SU-DHL-6 (cell line): ENCODE measurements at regions not wholly inside any gene's neighbourhood (a gene's known extent, or its start where the extent isn't known, plus 50 kb on each side); places are given as distances from the start of the nearest gene placed in this dataset.

Experiments
- CTCF ChIP-seq: fragments of 200-600 bp; sonication (generic); IDR thresholded peaks from one replicate; pipeline ENCODE4 v1.5.1; 2017; ENCODE audit warnings: antibody characterized with exemption, mild to moderate bottlenecking, low read length, moderate library complexity; ENCODE audit not compliant: insufficient read depth, poor library complexity, severe bottlenecking
- EZH2phosphoT487 ChIP-seq: fragments of 200-600 bp; sonication (generic), shearing (Covaris generic); conservative IDR thresholded peaks from 2 replicates; pipeline ENCODE4 v1.6.1; 2018; ENCODE audit warnings: mild to moderate bottlenecking, antibody characterized with exemption, low read length, moderate library complexity, mixed read lengths

GRCh38 chr2:216275890-216276289 is 96.4 kb downstream of the MARCHF4 start:
- no peak for TF ChIP-seq EZH2phosphoT487
- TF ChIP-seq CTCF, result no peak
